HepG2 (cell line): ENCODE measurements at regions not wholly inside any gene's neighbourhood (a gene's known extent, or its start where the extent isn't known, plus 50 kb on each side); places are given as distances from the start of the nearest gene placed in this dataset.

Experiments used
- KLF16 ChIP-seq, 2 experiments: sonication (generic) in 1 of 2; formaldehyde crosslinking in 1 of 2; IDR thresholded peaks; 2 replicates each; pipeline versions ENCODE4 v1.6.1 to v1.8.0; 2016 to 2023; ENCODE audit warnings: missing genetic modification reagents in 2 of 2, missing compliant biosample characterization in 1 of 2
- NONO ChIP-seq, 2 experiments: fragments of 450-650 bp in 1 of 2; sonication (generic) in 1 of 2; formaldehyde crosslinking in 1 of 2; IDR thresholded peaks in 1 of 2; conservative IDR thresholded peaks in 1 of 2; 2 replicates each; pipeline versions ENCODE4 v1.6.1 to v1.8.0; 2017 to 2022; ENCODE audit warnings: mild to moderate bottlenecking in 1 of 2, missing genetic modification reagents in 1 of 2, moderate library complexity in 1 of 2
- PTBP1 ChIP-seq: fragments of 200-400 bp; formaldehyde crosslinking; IDR thresholded peaks from 2 replicates; pipeline ENCODE4 v1.6.1; 2018; ENCODE audit warnings: low read length, low read depth; ENCODE audit not compliant: poor library complexity, severe bottlenecking
- SP2 ChIP-seq: sonication (generic); formaldehyde crosslinking; IDR thresholded peaks from 2 replicates; pipeline ENCODE4 v1.5.1; 2020; ENCODE audit warnings: mild to moderate bottlenecking, missing genetic modification reagents
- TAF1 ChIP-seq: sonication (generic); formaldehyde crosslinking; IDR thresholded peaks from 2 replicates; pipeline ENCODE4 v1.4.0; 2020; ENCODE audit warnings: missing genetic modification reagents
- TCF12 ChIP-seq, 2 experiments: fragments of 450-650 bp in 1 of 2; sonication (generic) in 1 of 2; formaldehyde crosslinking in 1 of 2; IDR thresholded peaks; 2 replicates each; pipeline versions ENCODE4 v1.6.1 to v1.8.0; 2017 to 2022; ENCODE audit warnings: antibody characterized with exemption in 1 of 2, mild to moderate bottlenecking in 1 of 2, missing genetic modification reagents in 1 of 2, moderate library complexity in 1 of 2
- ZNF12 ChIP-seq: sonication (generic); formaldehyde crosslinking; IDR thresholded peaks from 2 replicates; pipeline ENCODE4 v1.5.0; 2020; ENCODE audit warnings: missing genetic modification reagents
- ZNF180 ChIP-seq: sonication (generic); formaldehyde crosslinking; IDR thresholded peaks from 2 replicates; pipeline ENCODE4 v1.4.0; 2020; ENCODE audit warnings: low read depth, missing genetic modification reagents, borderline replicate concordance
- ZNF232 ChIP-seq: sonication (generic); formaldehyde crosslinking; IDR thresholded peaks from 2 replicates; pipeline ENCODE4 v1.4.0; 2020; ENCODE audit warnings: missing genetic modification reagents, borderline replicate concordance
- ZNF589 ChIP-seq: sonication (generic); formaldehyde crosslinking; conservative IDR thresholded peaks from 2 replicates; pipeline ENCODE4 v1.8.0; 2022; ENCODE audit warnings: mild to moderate bottlenecking, moderate library complexity, missing genetic modification reagents
- ZNF674 ChIP-seq: sonication (generic); formaldehyde crosslinking; IDR thresholded peaks from 2 replicates; pipeline ENCODE4 v1.5.0; 2020; ENCODE audit warnings: low read depth, mild to moderate bottlenecking, missing genetic modification reagents
- ZNF75D ChIP-seq: sonication (generic); formaldehyde crosslinking; IDR thresholded peaks from 2 replicates; pipeline ENCODE4 v1.8.1; 2023; ENCODE audit warnings: missing genetic modification reagents, mild to moderate bottlenecking, borderline replicate concordance
- TF ChIP-seq, protein P1 (sequence below), 2 experiments: fragments of 450-650 bp in 1 of 2; sonication (generic) in 1 of 2; formaldehyde crosslinking in 1 of 2; IDR thresholded peaks; 2 replicates each; pipeline versions ENCODE4 v1.6.1 to v1.8.0; 2016 to 2022; ENCODE audit warnings: antibody characterized with exemption in 1 of 2, mild to moderate bottlenecking in 1 of 2, missing genetic modification reagents in 1 of 2
- TF ChIP-seq, protein P2 (sequence below): sonication (generic); formaldehyde crosslinking; IDR thresholded peaks from 2 replicates; pipeline ENCODE4 v1.8.0; 2022; ENCODE audit warnings: mild to moderate bottlenecking, missing genetic modification reagents; ENCODE audit not compliant: insufficient replicate concordance
- TF ChIP-seq, protein P3 (sequence below): sonication (generic); formaldehyde crosslinking; IDR thresholded peaks from 2 replicates; pipeline ENCODE4 v1.9.0; 2021; ENCODE audit warnings: missing genetic modification reagents, mild to moderate bottlenecking, borderline replicate concordance

DNA sequence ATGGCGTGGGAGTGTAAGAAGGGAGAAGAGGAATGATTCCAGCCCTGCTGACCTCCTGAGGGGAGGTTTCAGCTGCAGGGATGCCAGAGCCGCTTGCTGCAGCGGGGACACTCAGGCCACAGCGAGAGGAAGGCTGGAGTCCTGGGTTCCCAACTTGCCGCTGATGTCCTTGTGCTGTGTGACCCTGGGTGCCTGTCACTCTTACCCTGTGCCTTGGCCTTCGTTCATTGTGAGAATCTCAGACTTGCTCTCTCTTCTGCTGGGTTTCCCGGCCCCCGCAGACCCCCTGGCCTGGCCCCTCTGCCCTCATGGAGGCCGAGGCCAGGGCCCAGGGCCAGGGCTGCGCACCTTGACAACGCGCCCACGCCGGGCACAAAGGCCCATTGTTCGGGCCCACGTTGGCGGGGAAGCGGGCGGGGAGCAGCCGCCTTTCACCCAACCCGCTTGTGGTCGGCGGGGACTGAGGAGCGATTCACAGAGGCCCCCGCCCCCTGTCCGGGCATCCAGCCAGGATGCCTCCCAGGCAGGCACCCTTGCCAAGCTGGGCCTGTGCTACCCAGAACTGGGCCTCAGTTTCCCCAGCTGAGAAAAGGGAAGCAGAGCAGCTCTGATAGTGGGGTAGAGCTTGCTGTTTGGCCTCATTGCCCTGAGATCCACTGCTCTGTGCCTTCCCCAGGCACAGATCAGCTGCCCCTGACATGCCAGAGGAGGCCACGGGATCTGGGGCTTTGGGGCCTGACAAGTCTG lies 52.4 kb downstream of the CEBPB start (continued):
- TF ChIP-seq, protein P1, sequence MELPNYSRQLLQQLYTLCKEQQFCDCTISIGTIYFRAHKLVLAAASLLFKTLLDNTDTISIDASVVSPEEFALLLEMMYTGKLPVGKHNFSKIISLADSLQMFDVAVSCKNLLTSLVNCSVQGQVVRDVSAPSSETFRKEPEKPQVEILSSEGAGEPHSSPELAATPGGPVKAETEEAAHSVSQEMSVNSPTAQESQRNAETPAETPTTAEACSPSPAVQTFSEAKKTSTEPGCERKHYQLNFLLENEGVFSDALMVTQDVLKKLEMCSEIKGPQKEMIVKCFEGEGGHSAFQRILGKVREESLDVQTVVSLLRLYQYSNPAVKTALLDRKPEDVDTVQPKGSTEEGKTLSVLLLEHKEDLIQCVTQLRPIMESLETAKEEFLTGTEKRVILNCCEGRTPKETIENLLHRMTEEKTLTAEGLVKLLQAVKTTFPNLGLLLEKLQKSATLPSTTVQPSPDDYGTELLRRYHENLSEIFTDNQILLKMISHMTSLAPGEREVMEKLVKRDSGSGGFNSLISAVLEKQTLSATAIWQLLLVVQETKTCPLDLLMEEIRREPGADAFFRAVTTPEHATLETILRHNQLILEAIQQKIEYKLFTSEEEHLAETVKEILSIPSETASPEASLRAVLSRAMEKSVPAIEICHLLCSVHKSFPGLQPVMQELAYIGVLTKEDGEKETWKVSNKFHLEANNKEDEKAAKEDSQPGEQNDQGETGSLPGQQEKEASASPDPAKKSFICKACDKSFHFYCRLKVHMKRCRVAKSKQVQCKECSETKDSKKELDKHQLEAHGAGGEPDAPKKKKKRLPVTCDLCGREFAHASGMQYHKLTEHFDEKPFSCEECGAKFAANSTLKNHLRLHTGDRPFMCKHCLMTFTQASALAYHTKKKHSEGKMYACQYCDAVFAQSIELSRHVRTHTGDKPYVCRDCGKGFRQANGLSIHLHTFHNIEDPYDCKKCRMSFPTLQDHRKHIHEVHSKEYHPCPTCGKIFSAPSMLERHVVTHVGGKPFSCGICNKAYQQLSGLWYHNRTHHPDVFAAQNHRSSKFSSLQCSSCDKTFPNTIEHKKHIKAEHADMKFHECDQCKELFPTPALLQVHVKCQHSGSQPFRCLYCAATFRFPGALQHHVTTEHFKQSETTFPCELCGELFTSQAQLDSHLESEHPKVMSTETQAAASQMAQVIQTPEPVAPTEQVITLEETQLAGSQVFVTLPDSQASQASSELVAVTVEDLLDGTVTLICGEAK (IDR thresholded peaks at IDR 0.05) = no peak
- TF ChIP-seq, protein P1 (CRISPR knock-in tag; IDR thresholded peaks at IDR 0.05) = peak; percentile 84; the same call in 1 of the 2 replicates
- TF ChIP-seq ZNF674 (CRISPR knock-in tag) (peak; percentile 74; the same call in 1 of the 2 replicates), ZNF12 (CRISPR knock-in tag) (peak; percentile 64), PTBP1 (no peak), KLF16 (CRISPR knock-in tag; IDR thresholded peaks at IDR 0.05) (peak in 1 of 2 experiments; percentile 94; a peak in 2 of 4 replicates), ZNF75D (CRISPR knock-in tag) (no peak), ZNF232 (CRISPR knock-in tag) (peak; percentile 95), TCF12 (IDR thresholded peaks at IDR 0.05) (no peak), TCF12 (CRISPR knock-in tag; IDR thresholded peaks at IDR 0.05) (peak; percentile 95), SP2 (CRISPR knock-in tag) (no peak), ZNF589 (CRISPR knock-in tag) (no peak; the same call in 1 of the 2 replicates), ZNF180 (CRISPR knock-in tag) (no peak), NONO (IDR thresholded peaks at IDR 0.05) (no peak), NONO (CRISPR knock-in tag; conservative IDR thresholded peaks at IDR 0.05) (peak; percentile 94), TAF1 (CRISPR knock-in tag) (peak; percentile 33; the same call in 1 of the 2 replicates)
- TF ChIP-seq, protein P2, sequence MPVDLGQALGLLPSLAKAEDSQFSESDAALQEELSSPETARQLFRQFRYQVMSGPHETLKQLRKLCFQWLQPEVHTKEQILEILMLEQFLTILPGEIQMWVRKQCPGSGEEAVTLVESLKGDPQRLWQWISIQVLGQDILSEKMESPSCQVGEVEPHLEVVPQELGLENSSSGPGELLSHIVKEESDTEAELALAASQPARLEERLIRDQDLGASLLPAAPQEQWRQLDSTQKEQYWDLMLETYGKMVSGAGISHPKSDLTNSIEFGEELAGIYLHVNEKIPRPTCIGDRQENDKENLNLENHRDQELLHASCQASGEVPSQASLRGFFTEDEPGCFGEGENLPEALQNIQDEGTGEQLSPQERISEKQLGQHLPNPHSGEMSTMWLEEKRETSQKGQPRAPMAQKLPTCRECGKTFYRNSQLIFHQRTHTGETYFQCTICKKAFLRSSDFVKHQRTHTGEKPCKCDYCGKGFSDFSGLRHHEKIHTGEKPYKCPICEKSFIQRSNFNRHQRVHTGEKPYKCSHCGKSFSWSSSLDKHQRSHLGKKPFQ (CRISPR knock-in tag) = no peak
- TF ChIP-seq, protein P3, sequence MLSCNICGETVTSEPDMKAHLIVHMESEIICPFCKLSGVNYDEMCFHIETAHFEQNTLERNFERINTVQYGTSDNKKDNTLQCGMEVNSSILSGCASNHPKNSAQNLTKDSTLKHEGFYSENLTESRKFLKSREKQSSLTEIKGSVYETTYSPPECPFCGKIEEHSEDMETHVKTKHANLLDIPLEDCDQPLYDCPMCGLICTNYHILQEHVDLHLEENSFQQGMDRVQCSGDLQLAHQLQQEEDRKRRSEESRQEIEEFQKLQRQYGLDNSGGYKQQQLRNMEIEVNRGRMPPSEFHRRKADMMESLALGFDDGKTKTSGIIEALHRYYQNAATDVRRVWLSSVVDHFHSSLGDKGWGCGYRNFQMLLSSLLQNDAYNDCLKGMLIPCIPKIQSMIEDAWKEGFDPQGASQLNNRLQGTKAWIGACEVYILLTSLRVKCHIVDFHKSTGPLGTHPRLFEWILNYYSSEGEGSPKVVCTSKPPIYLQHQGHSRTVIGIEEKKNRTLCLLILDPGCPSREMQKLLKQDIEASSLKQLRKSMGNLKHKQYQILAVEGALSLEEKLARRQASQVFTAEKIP (CRISPR knock-in tag) = no peak
